ENCODE measurements at regions not wholly inside any gene's neighbourhood (a gene's known extent, or its start where the extent isn't known, plus 50 kb on each side); places are given as distances from the start of the nearest gene placed in this dataset.

DNA sequence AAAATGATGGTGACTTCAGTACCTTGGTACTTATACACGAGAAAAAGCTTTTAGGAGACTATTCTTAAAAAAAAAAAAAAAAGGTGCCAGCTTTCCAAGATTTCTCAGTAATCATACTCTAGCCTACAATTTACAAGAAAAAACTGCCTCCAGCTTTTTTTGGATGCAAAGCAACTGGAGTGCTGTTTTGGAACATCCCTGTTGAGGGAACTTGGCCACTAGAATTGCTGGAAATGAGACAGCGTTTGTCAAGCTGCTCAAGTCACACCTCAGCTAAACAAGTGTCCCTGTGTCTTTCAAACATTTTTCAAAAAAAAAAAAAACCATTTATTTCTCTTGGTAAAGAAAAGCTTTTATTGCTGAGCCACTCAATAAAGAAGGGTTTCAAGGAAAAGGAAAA lies 413.1 kb upstream of the ARGLU1 start:
- TF ChIP-seq, protein P1, sequence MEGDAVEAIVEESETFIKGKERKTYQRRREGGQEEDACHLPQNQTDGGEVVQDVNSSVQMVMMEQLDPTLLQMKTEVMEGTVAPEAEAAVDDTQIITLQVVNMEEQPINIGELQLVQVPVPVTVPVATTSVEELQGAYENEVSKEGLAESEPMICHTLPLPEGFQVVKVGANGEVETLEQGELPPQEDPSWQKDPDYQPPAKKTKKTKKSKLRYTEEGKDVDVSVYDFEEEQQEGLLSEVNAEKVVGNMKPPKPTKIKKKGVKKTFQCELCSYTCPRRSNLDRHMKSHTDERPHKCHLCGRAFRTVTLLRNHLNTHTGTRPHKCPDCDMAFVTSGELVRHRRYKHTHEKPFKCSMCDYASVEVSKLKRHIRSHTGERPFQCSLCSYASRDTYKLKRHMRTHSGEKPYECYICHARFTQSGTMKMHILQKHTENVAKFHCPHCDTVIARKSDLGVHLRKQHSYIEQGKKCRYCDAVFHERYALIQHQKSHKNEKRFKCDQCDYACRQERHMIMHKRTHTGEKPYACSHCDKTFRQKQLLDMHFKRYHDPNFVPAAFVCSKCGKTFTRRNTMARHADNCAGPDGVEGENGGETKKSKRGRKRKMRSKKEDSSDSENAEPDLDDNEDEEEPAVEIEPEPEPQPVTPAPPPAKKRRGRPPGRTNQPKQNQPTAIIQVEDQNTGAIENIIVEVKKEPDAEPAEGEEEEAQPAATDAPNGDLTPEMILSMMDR (conservative IDR thresholded peaks at IDR 0.05; ENCODE audit: low read depth, low read length): no peak
- TF ChIP-seq EZH2 (IDR thresholded peaks at IDR 0.05; ENCODE audit: low read length, unreplicated experiment): no peak
- TF ChIP-seq EZH2phosphoT487 (IDR thresholded peaks at IDR 0.05; ENCODE audit: borderline replicate concordance, low read length): no peak

Data from PC-3 (cell line).